ENCODE measurements at regions not wholly inside any gene's neighbourhood (a gene's known extent, or its start where the extent isn't known, plus 50 kb on each side); places are given as distances from the start of the nearest gene placed in this dataset.

GRCh38 chr7:35748371-35748770, 52.5 kb upstream of the SEPTIN7 start:
- H4K8ac ChIP-seq (ENCODE audit: extremely low read depth, insufficient read depth, low read length), result no peak overlapping the region
- no peak overlapping the region for H4K91ac ChIP-seq (replicated peaks; ENCODE audit: insufficient read length, low read length)
- no peak overlapping the region for H3K27ac ChIP-seq (ENCODE audit: low read depth, low read length)
- H2BK20ac ChIP-seq (ENCODE audit: low read length), result no peak overlapping the region
- H3K4ac ChIP-seq (replicated peaks; ENCODE audit: insufficient read length, low read depth, low read length), result no peak overlapping the region
- no peak overlapping the region for H3K4me3 ChIP-seq (ENCODE audit: extremely low read depth in 1 of 4, insufficient read depth in 2 of 4, low read depth in 3 of 4, low read length in 4 of 4)
- no peaks in the 10 kb centered on the region for H3K9me3 ChIP-seq (ENCODE audit: insufficient read depth in 2 of 2, low read depth in 1 of 2, low read length in 1 of 2)
- no peak overlapping the region for H3K9ac ChIP-seq (replicated peaks in 1 of 4; ENCODE audit: extremely low read depth in 1 of 4, low read depth in 3 of 4, low read length in 3 of 4)
- H3K27me3 ChIP-seq (replicated peaks in 1 of 4; ENCODE audit: control insufficient read depth in 3 of 4, extremely low read depth in 1 of 4, insufficient read depth in 3 of 4, low read length in 3 of 4), result no peaks in the 10 kb centered on the region
- no peak overlapping the region; the same call in 1 of the 2 replicates for H2AFZ ChIP-seq (ENCODE audit: low read length)
- ChIA-PET CTCF (ENCODE audit: partially characterized antibody) (interaction anchor here (0.6 to 0.7 kb wide), 2 partner anchors 48 to 135 kb away, joined by 3 read pairs; no protein-coding TSS in a partner anchor), POLR2A (ENCODE audit: partially characterized antibody) (interaction anchor here (1.0 kb wide), 1 partner anchor 52 kb away, joined by 5 read pairs; the partner anchor contains the start of gene SEPTIN7)
- FAIRE-seq (no peak), DNase-seq (ENCODE audit: low read depth in 1 of 2, low spot score in 2 of 2) (no peak)
- no peak overlapping the region for H3K18ac ChIP-seq (ENCODE audit: extremely low read depth, low read length)
- H2BK120ac ChIP-seq (replicated peaks; ENCODE audit: low read depth, low read length), result no peak overlapping the region
- no peaks in the 10 kb centered on the region for H3K23me2 ChIP-seq (ENCODE audit: low read depth, low read length)
- WGBS, 2 experiments (ENCODE audit: extremely low coverage in 1 of 2, insufficient coverage in 1 of 2, insufficient read length in 1 of 2, insufficient replicate concordance in 2 of 2, low coverage in 1 of 2, low lambda C conversion rate in 2 of 2, missing lambda C conversion rate in 1 of 2), result 41% methylated on average over 1 of the region's 1 CpG; no CpG with 5 or more reads in 1 of the 2 experiments
- H3K23ac ChIP-seq (ENCODE audit: insufficient read length), result no peak overlapping the region
- H3K14ac ChIP-seq (ENCODE audit: insufficient read length), result no peak overlapping the region
- H2AK5ac ChIP-seq (ENCODE audit: low read depth, low read length), result no peak overlapping the region
- no peaks in the 10 kb centered on the region for H3K36me3 ChIP-seq (ENCODE audit: control insufficient read depth in 2 of 4, insufficient read depth in 4 of 4, low read length in 3 of 4)
- H2BK15ac ChIP-seq (ENCODE audit: low read length), result no peak overlapping the region
- 0 out of 4 replicates have a peak overlapping the region, but pooled peaks of 1 of the 2 experiments have one; percentile 8 for H3K4me2 ChIP-seq (ENCODE audit: insufficient read depth in 1 of 2, low read depth in 2 of 2, low read length in 2 of 2)
- H2BK12ac ChIP-seq (ENCODE audit: low read depth, low read length), result no peak overlapping the region
- H3K79me1 ChIP-seq (ENCODE audit: low read depth, low read length), result no peaks in the 10 kb centered on the region
- peak; percentile 21; the same call in 1 of the 2 replicates for TF ChIP-seq TEAD4 (IDR thresholded peaks at IDR 0.05; ENCODE audit: low read depth, low read length)
- no peak for TF ChIP-seq CBX8 (IDR thresholded peaks at IDR 0.05; ENCODE audit: borderline replicate concordance, low read depth, low read length)
- no peak overlapping the region for H3K56ac ChIP-seq (replicated peaks; ENCODE audit: insufficient read length, low read depth, low read length)
- H3K4me1 ChIP-seq (replicated peaks in 1 of 4; ENCODE audit: control insufficient read depth in 3 of 4, insufficient read depth in 4 of 4, low read length in 3 of 4), result peaks cover 0 to 7% (median 2%) of the 10 kb centered on the region in 4 experiments; a peak in 1 of 7 replicates
- H3K79me2 ChIP-seq (ENCODE audit: control insufficient read depth in 1 of 2, insufficient read depth in 2 of 2, low read length in 2 of 2), result no peaks in the 10 kb centered on the region
- no peak overlapping the region for H4K5ac ChIP-seq (ENCODE audit: insufficient read length, low read depth, low read length)
- H4K20me1 ChIP-seq (replicated peaks in 1 of 2; ENCODE audit: control insufficient read depth in 1 of 2, insufficient read depth in 2 of 2, low read length in 2 of 2), result no peaks in the 10 kb centered on the region
- no peak overlapping the region for H2BK5ac ChIP-seq (ENCODE audit: low read depth, low read length)
